PC-9 (cell line): ENCODE measurements at regions not wholly inside any gene's neighbourhood (a gene's known extent, or its start where the extent isn't known, plus 50 kb on each side); places are given as distances from the start of the nearest gene placed in this dataset.

Source experiments
- CTCF ChIP-seq: fragments of 200-600 bp; sonication (generic); conservative IDR thresholded peaks from 2 replicates; pipeline ENCODE4 v1.6.1; 2017; ENCODE audit warnings: mixed run types, antibody characterized with exemption, mild to moderate bottlenecking, moderate library complexity
- EZH2 ChIP-seq: fragments of 200-600 bp; sonication (generic); IDR thresholded peaks from 2 replicates; pipeline ENCODE4 v1.8.0; 2017; ENCODE audit warnings: antibody characterized with exemption, low read depth

GRCh38 chr10:37680243-37680683, 177.1 kb downstream of the ZNF248 start:
- no peak for TF ChIP-seq CTCF
- no peak for TF ChIP-seq EZH2
